SU-DHL-6 (cell line): ENCODE measurements at regions not wholly inside any gene's neighbourhood (a gene's known extent, or its start where the extent isn't known, plus 50 kb on each side); places are given as distances from the start of the nearest gene placed in this dataset.

ENCODE experiments used
- EZH2phosphoT487 ChIP-seq: fragments of 200-600 bp; sonication (generic), shearing (Covaris generic); conservative IDR thresholded peaks from 2 replicates; pipeline ENCODE4 v1.6.1; 2018; ENCODE audit warnings: mild to moderate bottlenecking, antibody characterized with exemption, low read length, moderate library complexity, mixed read lengths
- TF ChIP-seq, protein P1 (sequence below): fragments of 200-600 bp; sonication (generic); IDR thresholded peaks from one replicate; pipeline ENCODE4 v1.5.1; 2017; ENCODE audit warnings: antibody characterized with exemption, mild to moderate bottlenecking, low read length, moderate library complexity; ENCODE audit not compliant: insufficient read depth, poor library complexity, severe bottlenecking

DNA sequence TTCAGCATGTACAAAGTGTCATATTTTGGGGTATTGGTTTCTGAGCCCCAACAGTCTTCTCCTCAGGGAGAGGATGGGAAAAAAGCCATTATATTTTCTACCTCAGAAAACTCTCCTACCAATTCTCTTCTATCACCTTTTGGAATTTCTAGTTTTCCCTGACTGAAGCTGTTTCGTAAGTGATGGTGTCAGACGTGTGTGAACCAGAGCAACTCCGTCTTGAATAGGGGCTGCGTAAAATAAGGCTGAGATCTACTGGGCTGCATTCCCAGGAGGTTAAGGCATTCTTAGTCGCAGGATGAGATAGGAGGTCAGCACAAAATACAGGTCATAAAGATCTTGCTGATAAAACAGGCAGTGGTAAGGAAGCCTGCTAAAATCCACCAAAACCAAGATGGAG lies 197.3 kb upstream of the C9orf72 start:
- TF ChIP-seq, protein P1, sequence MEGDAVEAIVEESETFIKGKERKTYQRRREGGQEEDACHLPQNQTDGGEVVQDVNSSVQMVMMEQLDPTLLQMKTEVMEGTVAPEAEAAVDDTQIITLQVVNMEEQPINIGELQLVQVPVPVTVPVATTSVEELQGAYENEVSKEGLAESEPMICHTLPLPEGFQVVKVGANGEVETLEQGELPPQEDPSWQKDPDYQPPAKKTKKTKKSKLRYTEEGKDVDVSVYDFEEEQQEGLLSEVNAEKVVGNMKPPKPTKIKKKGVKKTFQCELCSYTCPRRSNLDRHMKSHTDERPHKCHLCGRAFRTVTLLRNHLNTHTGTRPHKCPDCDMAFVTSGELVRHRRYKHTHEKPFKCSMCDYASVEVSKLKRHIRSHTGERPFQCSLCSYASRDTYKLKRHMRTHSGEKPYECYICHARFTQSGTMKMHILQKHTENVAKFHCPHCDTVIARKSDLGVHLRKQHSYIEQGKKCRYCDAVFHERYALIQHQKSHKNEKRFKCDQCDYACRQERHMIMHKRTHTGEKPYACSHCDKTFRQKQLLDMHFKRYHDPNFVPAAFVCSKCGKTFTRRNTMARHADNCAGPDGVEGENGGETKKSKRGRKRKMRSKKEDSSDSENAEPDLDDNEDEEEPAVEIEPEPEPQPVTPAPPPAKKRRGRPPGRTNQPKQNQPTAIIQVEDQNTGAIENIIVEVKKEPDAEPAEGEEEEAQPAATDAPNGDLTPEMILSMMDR, result no peak
- no peak for TF ChIP-seq EZH2phosphoT487
